ENCODE measurements at regions not wholly inside any gene's neighbourhood (a gene's known extent, or its start where the extent isn't known, plus 50 kb on each side); places are given as distances from the start of the nearest gene placed in this dataset.

GRCh38 chr4:174120446-174121295 is 162.8 kb downstream of the FBXO8 start:
- peak; percentile 87 for DNase-seq

DNA sequence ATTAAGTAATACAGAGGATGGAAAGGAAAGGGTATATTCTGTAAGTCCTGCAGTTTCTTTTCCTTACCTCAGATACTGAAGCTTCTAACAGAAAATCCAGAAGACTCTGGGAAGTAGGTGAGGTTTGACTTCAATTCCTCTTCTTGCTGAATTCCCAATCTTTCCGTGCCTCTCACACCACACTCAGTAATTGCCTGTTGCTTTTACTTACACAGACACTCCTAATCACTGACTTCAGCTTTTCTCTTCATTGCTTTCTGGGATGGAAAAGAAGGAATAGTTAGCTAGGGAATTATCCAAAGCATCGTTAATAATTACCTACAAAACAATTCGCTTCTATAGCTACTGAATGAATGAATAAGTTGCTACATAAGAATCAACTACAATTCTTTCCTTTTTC is 163.6 kb downstream of the FBXO8 start:
- no peak for DNase-seq

DNA sequence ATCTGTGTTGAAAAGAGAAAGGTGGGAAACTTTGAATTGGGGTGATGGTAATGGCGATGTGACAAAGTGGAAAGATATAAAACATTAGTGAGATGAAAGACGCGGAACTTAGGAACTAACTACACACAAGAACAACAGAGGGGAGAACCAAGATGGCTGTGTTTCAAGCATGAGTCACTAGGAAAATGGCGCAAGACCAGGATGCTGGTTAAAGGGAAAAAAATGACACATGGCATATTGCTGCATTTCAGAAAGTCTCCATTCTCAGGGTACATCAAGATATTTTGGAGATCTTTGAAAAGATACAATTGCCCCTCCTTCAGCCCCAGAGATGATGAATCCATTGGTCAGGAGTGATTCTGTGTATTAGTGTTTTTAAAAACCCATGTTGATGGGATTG is 164.4 kb downstream of the FBXO8 start:
- DNase-seq, result no peak

DNA sequence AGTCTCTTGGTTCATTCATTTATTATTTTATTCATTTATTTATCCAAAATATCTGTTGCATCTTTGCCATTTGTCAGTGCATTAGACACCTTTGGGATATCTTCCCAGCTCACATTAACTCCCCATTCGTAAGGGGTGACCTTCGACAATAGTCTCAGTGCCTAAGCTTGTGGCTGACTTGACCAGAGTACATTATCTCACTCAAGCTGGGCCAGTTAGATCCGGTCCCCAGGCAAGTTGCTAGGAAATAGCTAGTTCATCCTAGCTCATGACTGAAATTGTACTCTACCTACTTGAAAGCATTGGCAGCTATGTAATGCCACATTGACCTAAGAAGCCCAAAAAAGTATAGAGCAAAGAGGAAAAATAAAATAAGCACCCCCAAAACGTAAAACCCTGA is 165.3 kb downstream of the FBXO8 start:
- no peak for DNase-seq

- no peak for DNase-seq
These were observed 166.0 kb downstream of the FBXO8 start for GRCh38 chr4:174117445-174117844.

GRCh38 chr4:174116021-174116420 is 167.4 kb downstream of the FBXO8 start:
- no peak for DNase-seq

DNA sequence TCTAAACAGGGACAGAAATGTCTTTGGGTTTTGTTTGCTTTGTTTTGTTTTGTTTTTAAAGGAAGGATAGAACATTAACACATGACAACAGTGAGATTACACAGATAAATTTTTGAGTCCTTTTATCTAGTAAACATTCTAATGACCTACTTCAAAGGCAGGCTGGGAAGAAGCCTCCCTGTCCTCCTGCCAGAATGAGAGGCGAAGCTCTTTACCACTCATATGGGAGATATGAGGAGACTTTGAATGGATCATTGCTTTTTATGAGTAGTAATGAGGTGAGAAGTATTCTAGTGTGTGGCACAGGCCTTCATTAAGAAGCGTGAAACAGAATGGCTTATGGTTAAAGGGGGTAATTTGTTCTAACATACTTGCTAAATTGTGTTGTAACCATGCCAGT is 172.0 kb downstream of the FBXO8 start:
- no peak for DNase-seq

DNA sequence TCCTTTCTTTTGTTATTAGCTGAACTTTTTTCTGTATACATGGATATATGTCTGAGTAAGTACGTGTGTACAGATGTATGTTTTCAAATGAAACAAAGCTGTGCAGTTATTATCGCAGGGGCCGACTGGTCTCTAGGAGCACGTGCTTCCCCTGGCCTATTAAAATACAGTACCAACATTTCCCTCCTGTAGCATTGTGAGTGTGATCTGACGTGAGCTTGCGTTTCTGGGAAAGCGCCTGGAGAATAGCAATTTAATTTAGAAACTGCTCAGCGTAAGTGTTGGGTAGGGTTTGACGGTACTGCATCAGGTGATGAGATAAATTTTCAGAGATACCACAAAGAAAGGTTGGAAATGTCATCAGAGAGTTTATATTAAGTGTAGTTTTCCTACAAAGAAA is 173.3 kb downstream of the FBXO8 start:
- no peak for DNase-seq

GRCh38 chr4:174107746-174108354 is 175.6 kb downstream of the FBXO8 start:
- DNase-seq, result no peak

DNA sequence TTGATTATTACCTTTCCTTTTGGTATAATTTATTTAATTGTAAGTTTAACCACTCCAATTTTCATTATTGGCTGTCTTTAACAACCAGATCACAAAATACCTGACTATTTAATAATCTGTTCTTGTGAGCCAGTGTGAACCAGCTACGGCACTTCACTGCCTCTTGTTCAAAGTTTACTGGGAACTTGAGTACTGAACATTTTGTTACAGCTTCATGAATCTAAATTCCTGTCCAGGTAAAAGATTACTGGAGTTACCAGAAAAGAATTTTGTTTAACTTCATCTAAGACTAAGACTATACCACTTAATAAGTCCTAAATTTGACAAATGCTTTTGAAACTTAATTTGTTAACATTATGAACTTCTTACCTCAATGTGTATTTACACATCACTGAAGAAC is 178.3 kb downstream of the FBXO8 start:
- no peak for DNase-seq

DNA sequence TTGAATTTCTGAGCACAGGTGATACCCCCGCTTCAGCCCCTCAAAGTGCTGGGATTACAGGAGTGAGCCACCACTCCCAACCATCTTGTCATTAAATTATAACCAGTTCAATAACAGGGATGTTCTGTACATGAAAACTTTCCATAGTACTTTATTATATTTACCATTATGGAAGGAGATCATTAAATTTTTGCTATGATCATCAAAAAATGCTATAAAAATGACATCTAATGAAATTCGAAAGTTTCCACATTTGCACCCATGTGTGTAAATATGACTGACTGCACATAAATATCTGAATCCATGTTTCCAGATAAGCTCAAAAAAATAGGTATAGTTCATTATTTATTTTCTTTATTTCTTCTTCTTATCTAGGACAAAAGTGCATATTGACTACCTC is 182.6 kb downstream of the FBXO8 start:
- no peak for DNase-seq

GRCh38 chr4:174099712-174100111 is 183.8 kb downstream of the FBXO8 start:
- no peak for DNase-seq

- no peak for DNase-seq
These were observed 186.5 kb downstream of the FBXO8 start for GRCh38 chr4:174096999-174097398.

DNA sequence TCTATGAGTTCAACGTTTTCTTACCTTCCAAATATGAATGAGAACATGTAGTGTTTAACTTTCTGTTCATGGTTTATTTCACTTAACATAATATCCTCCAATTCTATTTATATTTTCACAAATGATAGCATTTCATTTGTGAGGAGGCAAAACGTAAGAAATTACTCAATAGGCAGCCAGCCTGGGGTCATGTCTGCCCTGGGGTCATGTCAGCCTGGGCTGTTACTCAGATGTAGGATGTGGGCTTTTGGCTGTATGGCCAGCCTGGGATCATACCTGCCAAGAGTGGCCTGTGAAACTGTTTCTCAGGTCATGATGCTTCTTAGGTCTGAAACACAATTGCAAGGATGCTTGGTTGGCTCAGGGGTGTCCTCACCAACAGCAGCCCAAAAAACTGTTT is 187.0 kb downstream of the FBXO8 start:
- DNase-seq, result no peak

- no peak for DNase-seq
These were observed 192.3 kb downstream of the FBXO8 start for GRCh38 chr4:174091130-174091529.

DNA sequence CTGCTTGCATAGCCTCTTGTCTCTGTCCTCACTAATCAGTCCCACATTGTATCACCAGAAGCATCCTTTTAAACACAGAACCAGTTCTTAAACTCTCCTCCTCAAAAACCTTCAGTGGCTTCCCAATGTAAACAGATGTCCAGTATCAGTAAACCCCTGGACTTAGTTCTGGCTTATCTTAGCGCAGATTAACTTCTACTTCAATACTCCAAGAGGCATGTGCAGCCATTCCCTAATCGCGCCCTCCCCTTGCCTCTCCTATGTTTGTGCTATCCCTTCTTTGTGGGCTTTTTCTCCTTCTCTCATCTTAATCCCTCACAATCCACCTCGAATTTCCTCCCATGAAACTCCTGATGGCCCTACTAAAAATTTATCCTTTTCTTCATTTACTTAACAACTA is 193.8 kb downstream of the FBXO8 start:
- no peak for DNase-seq

- DNase-seq, result no peak
These were observed 194.7 kb downstream of the FBXO8 start for GRCh38 chr4:174088795-174089194.

DNA sequence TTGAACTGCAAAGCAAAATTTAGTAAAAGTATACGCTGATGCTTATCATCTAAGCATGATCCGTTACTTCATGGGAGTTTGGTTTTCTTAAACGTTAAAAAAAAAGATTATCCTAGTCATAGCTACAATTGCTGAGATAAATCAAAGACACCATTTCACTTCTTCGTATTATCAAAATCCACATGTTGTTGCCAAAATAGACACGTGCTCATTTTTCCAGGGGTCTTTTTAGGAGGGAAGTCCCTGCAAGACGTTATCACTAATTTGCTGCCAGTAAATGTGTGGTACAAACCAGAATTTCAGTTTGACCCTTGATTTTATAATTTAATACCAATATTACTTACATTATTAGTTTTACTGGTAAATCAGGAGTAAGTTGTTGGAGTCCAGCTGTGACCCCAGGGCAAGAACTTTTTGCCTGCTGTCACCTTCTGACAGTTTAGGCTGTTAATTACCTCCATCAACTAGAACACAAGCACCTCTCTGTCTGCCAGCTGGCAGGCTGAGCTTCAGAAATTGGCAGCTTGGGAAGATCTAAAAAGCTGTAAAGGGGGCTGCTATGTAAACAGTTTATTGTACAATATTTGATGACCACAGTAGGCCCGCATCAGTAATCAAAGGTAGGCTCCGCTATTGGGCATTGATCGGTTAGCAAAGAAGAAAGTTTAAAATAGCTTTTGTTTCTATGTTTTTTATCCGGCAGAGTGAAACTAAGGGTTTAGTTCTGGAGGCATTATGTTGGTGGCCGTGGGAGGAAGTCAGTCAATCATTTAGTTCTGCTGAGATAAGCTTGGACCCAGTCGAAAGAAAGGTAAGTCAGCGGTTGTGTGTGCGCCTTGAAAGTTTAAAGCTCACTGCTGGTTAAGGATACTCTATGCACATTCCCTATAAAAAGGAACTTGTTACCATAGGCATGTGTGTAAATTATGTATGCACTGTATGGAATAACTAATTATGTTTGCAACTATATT is 196.4 kb downstream of the FBXO8 start:
- no peak for DNase-seq

GRCh38 chr4:174084981-174085380 is 198.5 kb downstream of the FBXO8 start:
- no peak for DNase-seq

DNA sequence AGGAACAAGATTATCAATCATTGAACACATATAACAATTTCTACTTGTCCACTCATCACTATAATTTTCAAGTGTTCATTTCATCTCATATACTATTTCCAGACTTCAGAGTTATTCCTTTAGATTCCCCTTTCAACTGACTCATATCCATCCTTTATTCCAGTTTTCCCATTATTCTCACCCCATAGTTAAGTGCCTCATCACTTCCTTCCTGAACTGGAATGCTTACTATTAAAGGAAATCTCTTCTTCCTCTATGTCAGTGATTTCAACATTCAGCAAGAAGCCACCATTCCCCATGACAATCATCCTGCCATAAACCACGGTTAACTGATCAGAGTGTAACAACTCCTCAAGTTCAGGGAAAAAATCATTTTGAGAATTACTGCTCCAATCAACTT is 198.9 kb downstream of the FBXO8 start:
- DNase-seq, result no peak

GRCh38 chr4:174080361-174080760 is 203.1 kb downstream of the FBXO8 start:
- DNase-seq, result no peak

DNA sequence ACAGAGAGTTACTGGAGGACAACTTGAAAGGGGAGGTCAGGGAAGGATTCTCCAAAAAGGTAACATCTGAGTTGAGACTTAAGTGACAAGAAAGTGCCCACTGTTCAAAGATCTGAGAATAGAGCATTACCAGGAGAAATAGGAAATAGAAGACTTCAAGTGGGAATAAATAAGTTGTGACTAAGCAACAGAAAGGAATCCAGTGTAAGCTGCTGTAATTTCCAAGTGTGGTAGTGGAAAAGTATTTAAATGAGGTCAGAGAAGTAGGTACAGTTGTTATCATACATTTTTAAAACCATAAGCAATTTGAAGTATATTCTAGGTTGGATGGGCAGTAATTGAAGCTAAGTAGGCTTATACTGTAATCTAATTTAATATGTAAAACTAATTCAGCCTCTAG is 211.9 kb downstream of the FBXO8 start:
- no peak for DNase-seq

- DNase-seq, result no peak
These were observed 213.6 kb downstream of the FBXO8 start for GRCh38 chr4:174069848-174070330.

Measured in left hindlimb (tissue), 1 donor.